MCF 10A (cell line): ENCODE measurements at regions not wholly inside any gene's neighbourhood (a gene's known extent, or its start where the extent isn't known, plus 50 kb on each side); places are given as distances from the start of the nearest gene placed in this dataset.

Source experiments
- BruUV-seq: library from RNA; stranded (reverse); fragments of 400-500 nt; replicated peaks from 2 replicates; lab custom pipeline; 2021; lab: Mats Ljungman, UMichigan
- CTCF ChIA-PET: fragments of 300-600 bp; sonication (Branson Sonifier 250); formaldehyde crosslinking; extraction: SDS; loops from one replicate; lab custom pipeline; 2021; ENCODE audit warnings: antibody characterized with exemption, inconsistent platforms; lab: Yijun Ruan, JAX
- POLR2A ChIA-PET: fragments of 300-600, 350-650 bp; sonication (Branson Sonifier 250); formaldehyde crosslinking; extraction: SDS; loops from one replicate; lab custom pipeline; 2020; ENCODE audit warnings: antibody characterized with exemption, inconsistent platforms; lab: Yijun Ruan, JAX
- DNase-seq: peaks from one replicate; pipeline ENCODE4 v3.0.0-alpha.2; 2018; ENCODE audit not compliant: unreplicated experiment
- H3K27ac Mint-ChIP-seq: one replicate; pipeline ENCODE4 v1.8.0; 2022; ENCODE audit warnings: mild to moderate bottlenecking, low read depth, mixed read lengths; ENCODE audit not compliant: unreplicated experiment
- H3K27me3 Mint-ChIP-seq: one replicate; pipeline ENCODE4 v1.8.0; 2022; ENCODE audit warnings: mixed read lengths; ENCODE audit not compliant: insufficient read depth, unreplicated experiment
- H3K36me3 Mint-ChIP-seq: one replicate; pipeline ENCODE4 v1.8.0; 2022; ENCODE audit warnings: mild to moderate bottlenecking, moderate library complexity, mixed read lengths; ENCODE audit not compliant: insufficient read depth, unreplicated experiment
- H3K4me1 Mint-ChIP-seq: one replicate; pipeline ENCODE4 v1.8.0; 2022; ENCODE audit warnings: mixed read lengths; ENCODE audit not compliant: insufficient read depth, unreplicated experiment
- H3K4me3 Mint-ChIP-seq: one replicate; pipeline ENCODE4 v1.8.0; 2022; ENCODE audit warnings: mild to moderate bottlenecking, moderate library complexity, mixed read lengths; ENCODE audit not compliant: unreplicated experiment
- H3K9me3 Mint-ChIP-seq: one replicate; pipeline ENCODE4 v1.8.0; 2022; ENCODE audit warnings: mixed read lengths; ENCODE audit not compliant: unreplicated experiment
- CTCF ChIP-seq: fragments of 200-600 bp; IDR thresholded peaks from one replicate; pipeline ENCODE4 v1.8.0; 2022; ENCODE audit warnings: antibody characterized with exemption, mild to moderate bottlenecking; ENCODE audit not compliant: unreplicated experiment
- intact Hi-C: fragments of 100-400 bp; cut with micrococcal nuclease; formaldehyde crosslinking; loops from 2 replicates; pipeline ENCODE4 v1.14.1; 2022

GRCh38 chr1:222026280-222026679 is 284.4 kb upstream of the DUSP10 start:
- DNase-seq, result no peak
- Mint-ChIP-seq H3K27me3 (no peaks in the 10 kb centered on the region), H3K9me3 (no peaks in the 10 kb centered on the region), H3K4me1 (no peaks in the 10 kb centered on the region), H3K4me3 (no peak overlapping the region), H3K36me3 (no peaks in the 10 kb centered on the region), H3K27ac (no peak overlapping the region)
- no TSS peak for BruUV-seq
- intact Hi-C loops, result no loop called here
- TF ChIP-seq CTCF, result no peak
- CTCF ChIA-PET, result interaction anchor here (0.6 to 1.6 kb wide), 6 partner anchors 13 to 549 kb away, joined by 3 to 10 read pairs (median 4); no protein-coding TSS in a partner anchor
- POLR2A ChIA-PET, result interaction anchor here (1.0 kb wide), 1 partner anchor 18 kb away, joined by 4 read pairs; no protein-coding TSS in a partner anchor

GRCh38 chr1:222023025-222023424 is 281.1 kb upstream of the DUSP10 start:
- H3K4me1 Mint-ChIP-seq, result no peaks in the 10 kb centered on the region
- H3K4me3 Mint-ChIP-seq, result no peak overlapping the region
- ChIA-PET CTCF (interaction anchor here (0.7 to 1.4 kb wide), 4 partner anchors 9 to 427 kb away, joined by 3 to 5 read pairs (median 4); no protein-coding TSS in a partner anchor), POLR2A (interaction anchor here (0.6 kb wide), 1 partner anchor 320 kb away, joined by 3 read pairs; no protein-coding TSS in a partner anchor)
- H3K27me3 Mint-ChIP-seq, result no peaks in the 10 kb centered on the region
- no peaks in the 10 kb centered on the region for H3K36me3 Mint-ChIP-seq
- intact Hi-C loops, result no loop called here
- H3K9me3 Mint-ChIP-seq, result no peaks in the 10 kb centered on the region
- no peak overlapping the region for H3K27ac Mint-ChIP-seq
- BruUV-seq, result no TSS peak
- no peak for DNase-seq
- TF ChIP-seq CTCF, result no peak

GRCh38 chr1:222021129-222021528 is 279.2 kb upstream of the DUSP10 start:
- BruUV-seq, result no TSS peak
- H3K27ac Mint-ChIP-seq, result no peak overlapping the region
- H3K36me3 Mint-ChIP-seq, result no peaks in the 10 kb centered on the region
- no peaks in the 10 kb centered on the region for H3K27me3 Mint-ChIP-seq
- POLR2A ChIA-PET, result interaction anchor here (0.6 to 0.7 kb wide), 3 partner anchors 29 to 1520 kb away, joined by 3 read pairs; no protein-coding TSS in a partner anchor
- intact Hi-C loops, result no loop called here
- no peak for TF ChIP-seq CTCF
- no peaks in the 10 kb centered on the region for H3K9me3 Mint-ChIP-seq
- no peaks in the 10 kb centered on the region for H3K4me1 Mint-ChIP-seq
- H3K4me3 Mint-ChIP-seq, result no peak overlapping the region
- DNase-seq, result no peak
- CTCF ChIA-PET, result interaction anchor here (0.6 to 0.7 kb wide), 3 partner anchors 12 to 817 kb away, joined by 3 to 4 read pairs (median 3); no protein-coding TSS in a partner anchor

- Mint-ChIP-seq H3K4me1 (no peaks in the 10 kb centered on the region), H3K4me3 (no peak overlapping the region), H3K36me3 (no peaks in the 10 kb centered on the region), H3K9me3 (no peaks in the 10 kb centered on the region), H3K27ac (no peak overlapping the region), H3K27me3 (no peaks in the 10 kb centered on the region)
- ChIA-PET CTCF (interaction anchor here (0.6 to 2.2 kb wide), 4 partner anchors 11 to 816 kb away, joined by 3 to 8 read pairs (median 3); no protein-coding TSS in a partner anchor), POLR2A (interaction anchor here (0.7 kb wide), 1 partner anchor 504 kb away, joined by 3 read pairs; no protein-coding TSS in a partner anchor)
- no TSS peak for BruUV-seq
- intact Hi-C loops, result no loop called here
- no peak for DNase-seq
- no peak for TF ChIP-seq CTCF
Measured at GRCh38 chr1:222020553-222020952, 278.7 kb upstream of the DUSP10 start.
